Heart left ventricle (tissue), 16 donors: ENCODE measurements at regions not wholly inside any gene's neighbourhood (a gene's known extent, or its start where the extent isn't known, plus 50 kb on each side); places are given as distances from the start of the nearest gene placed in this dataset.

Experiments
- ATAC-seq, 4 donors: fragments of 200-7000 bp; cut with Tn5 transposase; one replicate each; pipeline ENCODE4 v1.9.1; 2020 to 2022; ENCODE audit warnings: moderate library complexity in 4 of 4, mild to moderate bottlenecking in 3 of 4, moderate number of reproducible peaks in 1 of 4
- DNase-seq, 5 donors: peaks; one replicate each; pipeline ENCODE4 v3.0.0-alpha.2; 2020
- H3K27ac ChIP-seq, 12 donors: fragments of 200-600 bp; sonication (generic) in 4 of 12; one replicate each; pipeline versions ENCODE4 v1.5.0 to v1.8.0; 2016 to 2022; ENCODE audit warnings: mild to moderate bottlenecking in 2 of 12
- H3K27me3 ChIP-seq, 9 donors: fragments of 200-600 bp; sonication (generic) in 2 of 9; one replicate each; pipeline versions ENCODE4 v1.5.1 to v1.8.0; 2016 to 2022; ENCODE audit warnings: mild to moderate bottlenecking in 3 of 9
- H3K36me3 ChIP-seq, 9 donors: fragments of 200-600 bp; sonication (generic) in 2 of 9; one replicate each; pipeline versions ENCODE4 v1.5.0 to v1.8.0; 2018 to 2022; ENCODE audit warnings: mild to moderate bottlenecking in 2 of 9
- H3K4me1 ChIP-seq, 12 donors: fragments of 200-600 bp; sonication (generic) in 4 of 12; one replicate each; pipeline versions ENCODE4 v1.5.0 to v1.8.0; 2016 to 2022; ENCODE audit warnings: mild to moderate bottlenecking in 3 of 12
- H3K4me3 ChIP-seq, 12 donors: fragments of 200-600 bp; sonication (generic) in 4 of 12; one replicate each; pipeline versions ENCODE4 v1.5.0 to v1.8.0; 2017 to 2022; ENCODE audit warnings: mild to moderate bottlenecking in 9 of 12, moderate library complexity in 4 of 12
- H3K9me3 ChIP-seq, 12 donors: fragments of 200-600 bp; sonication (generic) in 4 of 12; one replicate each; pipeline versions ENCODE4 v1.5.0 to v1.8.0; 2016 to 2022; ENCODE audit warnings: mild to moderate bottlenecking in 1 of 12
- CTCF ChIP-seq, 12 donors: fragments of 200-600 bp; sonication (generic) in 4 of 12; IDR thresholded peaks; one replicate each; pipeline versions ENCODE4 v1.5.0 to v1.8.0; 2018 to 2022; ENCODE audit warnings: antibody characterized with exemption in 12 of 12, mild to moderate bottlenecking in 5 of 12
- POLR2A ChIP-seq, 2 donors: fragments of 450-650 bp; IDR thresholded peaks; one replicate each; pipeline ENCODE4 v1.6.1; 2017; ENCODE audit warnings: antibody characterized with exemption in 2 of 2, mild to moderate bottlenecking in 2 of 2, moderate library complexity in 2 of 2
- WGBS, 4 donors: extraction: QIAGEN DNeasy Blood & Tissue Kit in 2 of 4; methylation state at CpG; one replicate each; pipeline versions ENCODE4 v1.1.5 to v1.1.7; 2013 to 2018; 5-methylcytosine and 5-hydroxymethylcytosine counted together
- intact Hi-C, 10 donors: fragments of 100-400 bp; cut with DNase I; formaldehyde crosslinking; loops; one replicate each; pipeline versions ENCODE4 v1.11.1 to v1.14.2; 2022
- donor health status: ischemic (EF 13 %, LVEDD 7.1; RV severe dilation, severe dysfunction).
- donor health status: healthy with polysubstance abuse.
- donor health status: DM: no; HTN: yes; CAD: no.
- donor health status: DM: no; HTN: no; CAD: no.
- donor health status: ischemic (EF 25% LVEDD 6.9; RV normal size, moderate dysfunction).
- donor health status: ischemic (EF 25% LVEDD 5.7; RV mildly dilated, moderate dysfunction).
- donor health status: healthy.
- donor health status: DM: yes; HTN: yes; CAD: no.
- donor health status: ischemic (EF 35%, LVEDD 5.7; RV mildly dilated, moderate dysfunction).
- donor health status: nonischemic (EF 11% LVEDD 7.7; RV severe dilation, severe dysfunction).
- donor health status: DM: yes; HTN: yes; CAD: no.
- donor health status: PGD.
- donor health status: ischemic (EF 29% LVEDD 5.4; RV normal size, mild dysfunction).
- donor health status: nonischemic (EF 23%, LVEDD 6.1; RV moderate dilation, normal function).

GRCh38 chr3:162933656-162934055, 1437.0 kb downstream of the OTOL1 start:
- intact Hi-C loops, result no loop called here
- no peaks in the 10 kb centered on the region for H3K4me1 ChIP-seq
- ATAC-seq, result no peak
- H3K9me3 ChIP-seq, result no peaks in the 10 kb centered on the region
- H3K36me3 ChIP-seq, result no peaks in the 10 kb centered on the region
- H3K27ac ChIP-seq, result no peak overlapping the region
- DNase-seq, result no peak
- no peak overlapping the region for H3K4me3 ChIP-seq
- TF ChIP-seq CTCF (IDR thresholded peaks at IDR 0.05) (no peak), POLR2A (IDR thresholded peaks at IDR 0.05) (no peak)
- H3K27me3 ChIP-seq, result no peaks in the 10 kb centered on the region
- WGBS, 4 donors, result 44 to 68% (median 61%) methylated on average over 2 of the region's 2 CpGs

DNA sequence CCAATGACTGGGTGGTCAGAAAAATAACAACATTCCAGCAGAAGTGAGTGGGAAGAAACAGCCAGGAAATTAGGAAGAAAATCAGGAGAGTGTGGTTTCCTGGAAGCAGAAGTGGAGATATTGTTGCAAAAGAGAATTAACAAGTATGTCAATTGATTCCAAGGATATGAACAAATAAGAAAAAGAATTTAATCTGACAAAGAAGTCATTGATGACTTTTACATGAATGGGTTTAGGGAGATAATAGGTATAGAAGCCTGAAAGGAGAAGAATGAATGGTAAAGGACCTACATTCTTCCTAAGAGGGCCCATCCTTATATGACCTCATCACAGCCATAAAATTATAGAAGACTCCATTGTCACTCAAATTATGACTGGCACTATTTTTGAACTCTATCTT, 1440.1 kb downstream of the OTOL1 start:
- Histone ChIP-seq H3K27ac (no peak overlapping the region), H3K27me3 (no peaks in the 10 kb centered on the region), H3K4me1 (no peaks in the 10 kb centered on the region), H3K9me3 (no peaks in the 10 kb centered on the region), H3K4me3 (no peak overlapping the region), H3K36me3 (no peaks in the 10 kb centered on the region)
- ATAC-seq, result no peak
- DNase-seq, result no peak
- no peak for TF ChIP-seq CTCF (IDR thresholded peaks at IDR 0.05)
- no peak for TF ChIP-seq POLR2A (IDR thresholded peaks at IDR 0.05)
- intact Hi-C loops, result no loop called here

DNA sequence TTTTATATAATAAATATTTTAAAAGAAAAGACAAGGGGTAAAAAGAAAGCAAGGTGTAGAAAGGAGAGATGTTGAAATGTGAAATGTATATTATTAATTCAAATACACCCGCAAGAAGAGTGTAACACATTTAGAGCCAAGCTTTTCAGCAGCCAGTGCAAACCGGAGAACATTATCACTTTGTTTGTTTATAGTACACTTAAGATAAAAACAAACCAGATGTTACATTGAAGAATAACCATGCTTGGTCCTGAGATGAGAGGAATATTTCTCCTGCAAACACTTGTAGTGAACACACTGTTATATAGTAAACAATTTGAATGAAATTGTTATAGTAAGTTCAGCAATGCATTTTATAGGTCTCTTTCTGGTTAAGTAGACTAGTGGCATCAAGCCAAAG, 1441.5 kb downstream of the OTOL1 start:
- H3K27ac ChIP-seq, result no peak overlapping the region
- intact Hi-C loops, result no loop called here
- no peaks in the 10 kb centered on the region for H3K4me1 ChIP-seq
- H3K9me3 ChIP-seq, result no peaks in the 10 kb centered on the region
- no peak for TF ChIP-seq CTCF (IDR thresholded peaks at IDR 0.05)
- no peak for TF ChIP-seq POLR2A (IDR thresholded peaks at IDR 0.05)
- WGBS, 4 donors, result 20 to 29% (median 25%) methylated on average over 2 of the region's 2 CpGs
- ATAC-seq, result no peak
- DNase-seq, result no peak
- no peak overlapping the region for H3K4me3 ChIP-seq
- H3K36me3 ChIP-seq, result no peaks in the 10 kb centered on the region
- H3K27me3 ChIP-seq, result no peaks in the 10 kb centered on the region

DNA sequence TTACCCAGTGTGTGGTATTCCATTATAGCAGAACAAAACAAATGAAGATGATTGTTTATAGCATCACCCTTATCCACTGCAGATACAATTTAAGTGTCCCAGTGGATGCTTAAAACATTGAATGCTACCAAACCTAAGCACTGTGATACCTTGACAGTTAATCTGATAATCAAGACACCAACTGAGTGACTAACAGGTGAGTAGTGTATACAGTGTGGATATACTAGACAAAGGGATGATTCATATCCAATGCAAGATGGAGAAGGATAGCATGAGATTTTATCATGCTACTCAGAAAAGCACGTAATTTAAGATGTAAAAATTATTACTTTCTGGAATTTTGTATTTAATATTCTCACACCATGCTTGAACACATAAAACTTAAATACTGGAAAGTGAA, 1449.0 kb downstream of the OTOL1 start:
- H3K4me3 ChIP-seq, result no peak overlapping the region
- no peaks in the 10 kb centered on the region for H3K36me3 ChIP-seq
- DNase-seq (no peak), ATAC-seq (no peak)
- H3K27me3 ChIP-seq, result no peaks in the 10 kb centered on the region
- TF ChIP-seq CTCF (IDR thresholded peaks at IDR 0.05), result no peak
- TF ChIP-seq POLR2A (IDR thresholded peaks at IDR 0.05), result no peak
- H3K4me1 ChIP-seq, result no peaks in the 10 kb centered on the region
- intact Hi-C loops, result no loop called here
- H3K9me3 ChIP-seq, result peaks cover 0 to 18% (median 0%) of the 10 kb centered on the region in 12 donors
- 0 to 33% (median 0%) methylated on average over 1 of the region's 1 CpG for WGBS, 4 donors
- no peak overlapping the region for H3K27ac ChIP-seq
